ENCODE measurements at regions not wholly inside any gene's neighbourhood (a gene's known extent, or its start where the extent isn't known, plus 50 kb on each side); places are given as distances from the start of the nearest gene placed in this dataset.

DNA sequence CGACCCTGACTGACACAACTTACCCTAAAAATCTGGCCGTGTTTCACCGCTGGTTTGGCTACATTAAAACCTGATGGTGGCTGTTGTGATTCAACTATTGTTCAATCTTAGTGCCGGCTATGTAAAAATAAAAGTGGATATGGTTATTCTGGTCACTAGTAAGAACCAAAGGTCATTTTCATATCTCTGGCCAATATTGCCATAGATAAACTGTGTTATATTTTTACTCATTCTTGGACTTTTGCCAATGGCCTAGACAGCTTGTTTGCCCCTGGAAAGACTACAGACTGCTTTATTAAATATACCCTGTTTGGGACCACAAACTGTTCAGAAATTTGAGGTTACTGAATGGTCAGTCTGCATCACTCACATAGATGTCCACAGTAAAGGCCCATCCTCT, 258.5 kb upstream of the KLHL1 start:
- Histone ChIP-seq H3K9ac (ENCODE audit: low read length) (no peak overlapping the region), H3K4me1 (ENCODE audit: insufficient read depth, low read length) (no peaks in the 10 kb centered on the region), H3K36me3 (ENCODE audit: low read depth, low read length) (no peaks in the 10 kb centered on the region), H3K4me3 (ENCODE audit: low read length) (no peak overlapping the region), H3K27me3 (ENCODE audit: low read length) (no peaks in the 10 kb centered on the region), H3K9me2 (replicated peaks; ENCODE audit: low read length) (no peaks in the 10 kb centered on the region), H2AFZ (ENCODE audit: low read length) (no peak overlapping the region), H3K4me2 (ENCODE audit: low read length) (no peak overlapping the region), H4K20me1 (ENCODE audit: low read length) (no peaks in the 10 kb centered on the region), H3K9me3 (ENCODE audit: low read length) (no peaks in the 10 kb centered on the region), H3K27ac (ENCODE audit: low read length) (no peak overlapping the region), H3F3A (ENCODE audit: low read length, unreplicated experiment) (no peaks in the 10 kb centered on the region), H3K79me2 (ENCODE audit: low read length) (no peaks in the 10 kb centered on the region)
- BruUV-seq (replicated peaks): no TSS peak
- DNase-seq (no peak), ATAC-seq (no peak)
- intact Hi-C loops (cut with micrococcal nuclease): no loop called here
- CTCF ChIA-PET: no interaction called here
- POLR2A ChIA-PET (ENCODE audit: unreplicated experiment): no interaction called here
- no peak for TF ChIP-seq EZH2phosphoT487 (IDR thresholded peaks at IDR 0.05; ENCODE audit: borderline replicate concordance, low read length)
- TF ChIP-seq, protein P1, sequence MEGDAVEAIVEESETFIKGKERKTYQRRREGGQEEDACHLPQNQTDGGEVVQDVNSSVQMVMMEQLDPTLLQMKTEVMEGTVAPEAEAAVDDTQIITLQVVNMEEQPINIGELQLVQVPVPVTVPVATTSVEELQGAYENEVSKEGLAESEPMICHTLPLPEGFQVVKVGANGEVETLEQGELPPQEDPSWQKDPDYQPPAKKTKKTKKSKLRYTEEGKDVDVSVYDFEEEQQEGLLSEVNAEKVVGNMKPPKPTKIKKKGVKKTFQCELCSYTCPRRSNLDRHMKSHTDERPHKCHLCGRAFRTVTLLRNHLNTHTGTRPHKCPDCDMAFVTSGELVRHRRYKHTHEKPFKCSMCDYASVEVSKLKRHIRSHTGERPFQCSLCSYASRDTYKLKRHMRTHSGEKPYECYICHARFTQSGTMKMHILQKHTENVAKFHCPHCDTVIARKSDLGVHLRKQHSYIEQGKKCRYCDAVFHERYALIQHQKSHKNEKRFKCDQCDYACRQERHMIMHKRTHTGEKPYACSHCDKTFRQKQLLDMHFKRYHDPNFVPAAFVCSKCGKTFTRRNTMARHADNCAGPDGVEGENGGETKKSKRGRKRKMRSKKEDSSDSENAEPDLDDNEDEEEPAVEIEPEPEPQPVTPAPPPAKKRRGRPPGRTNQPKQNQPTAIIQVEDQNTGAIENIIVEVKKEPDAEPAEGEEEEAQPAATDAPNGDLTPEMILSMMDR (conservative IDR thresholded peaks at IDR 0.05; ENCODE audit: low read depth, low read length): no peak
- no peak for TF ChIP-seq EZH2 (IDR thresholded peaks at IDR 0.05; ENCODE audit: low read length, unreplicated experiment)

DNA sequence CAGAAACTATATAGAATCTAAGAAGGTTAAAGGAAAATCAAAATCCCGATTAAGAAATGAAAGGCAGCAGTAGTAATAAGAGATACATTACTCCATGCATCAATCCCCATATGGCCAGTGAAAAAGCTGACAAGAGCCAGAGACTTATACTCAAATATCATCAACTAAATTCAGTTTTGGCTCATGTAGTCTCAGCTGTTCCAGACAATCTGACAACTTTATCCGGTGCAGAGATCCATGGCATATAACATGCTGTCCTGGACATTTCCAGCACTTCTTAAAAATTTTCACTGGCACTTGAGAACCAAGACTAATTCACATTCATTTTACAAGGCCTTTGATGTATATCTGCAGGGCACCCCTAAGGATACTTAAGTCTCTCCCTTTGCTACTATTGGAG, 255.7 kb upstream of the KLHL1 start:
- TF ChIP-seq EZH2 (IDR thresholded peaks at IDR 0.05; ENCODE audit: low read length, unreplicated experiment) (no peak), EZH2phosphoT487 (IDR thresholded peaks at IDR 0.05; ENCODE audit: borderline replicate concordance, low read length) (no peak)
- TF ChIP-seq, protein P1 (conservative IDR thresholded peaks at IDR 0.05; ENCODE audit: low read depth, low read length): no peak
- H3K4me2 ChIP-seq (ENCODE audit: low read length): no peak overlapping the region
- H4K20me1 ChIP-seq (ENCODE audit: low read length): no peaks in the 10 kb centered on the region
- ChIA-PET POLR2A (ENCODE audit: unreplicated experiment) (no interaction called here), CTCF (no interaction called here)
- no TSS peak for BruUV-seq (replicated peaks)
- no peak overlapping the region for H3K9ac ChIP-seq (ENCODE audit: low read length)
- intact Hi-C loops (cut with micrococcal nuclease): no loop called here
- H3K27ac ChIP-seq (ENCODE audit: low read length): no peak overlapping the region
- no peak overlapping the region for H2AFZ ChIP-seq (ENCODE audit: low read length)
- H3K4me1 ChIP-seq (ENCODE audit: insufficient read depth, low read length): no peaks in the 10 kb centered on the region
- no peaks in the 10 kb centered on the region for H3K36me3 ChIP-seq (ENCODE audit: low read depth, low read length)
- H3K79me2 ChIP-seq (ENCODE audit: low read length): no peaks in the 10 kb centered on the region
- H3F3A ChIP-seq (ENCODE audit: low read length, unreplicated experiment): no peaks in the 10 kb centered on the region
- no peak overlapping the region for H3K4me3 ChIP-seq (ENCODE audit: low read length)
- no peaks in the 10 kb centered on the region for H3K27me3 ChIP-seq (ENCODE audit: low read length)
- ATAC-seq: no peak
- H3K9me2 ChIP-seq (replicated peaks; ENCODE audit: low read length): no peaks in the 10 kb centered on the region
- DNase-seq: no peak
- H3K9me3 ChIP-seq (ENCODE audit: low read length): no peaks in the 10 kb centered on the region

DNA sequence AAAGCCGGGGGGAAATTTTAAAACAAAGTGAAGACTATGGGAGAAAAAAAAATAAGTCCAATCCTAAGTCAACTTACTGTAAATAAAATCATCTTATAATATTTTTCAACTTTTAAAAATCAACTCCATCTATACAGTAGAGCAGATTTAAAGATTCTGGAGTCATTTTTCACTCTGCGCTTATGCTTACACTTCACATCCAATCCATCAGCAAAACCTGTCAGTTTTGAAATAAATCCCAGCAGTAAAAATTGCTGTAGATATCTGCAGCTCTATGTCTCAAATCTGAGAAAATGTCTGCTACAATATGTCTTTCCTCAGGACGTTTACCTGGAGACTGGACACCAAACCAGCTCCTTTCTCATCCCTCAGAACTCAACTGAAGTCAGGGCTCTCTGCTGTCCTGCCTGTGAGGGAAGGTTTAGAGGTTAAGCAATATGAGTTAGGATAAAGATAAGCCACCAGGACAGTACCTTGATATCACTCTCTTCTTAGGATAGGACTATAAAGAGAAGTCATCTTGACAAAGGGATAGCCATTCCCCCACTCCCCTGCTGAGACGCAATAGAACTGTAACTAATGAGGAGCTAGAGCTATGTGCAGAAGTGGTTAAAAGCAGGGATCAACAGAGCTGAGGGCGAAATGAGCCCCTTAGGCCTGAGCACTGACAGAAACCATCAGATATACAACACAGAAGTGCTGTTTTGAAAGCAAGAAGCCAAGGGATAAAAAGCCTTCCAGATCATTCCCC, 254.7 kb upstream of the KLHL1 start:
- H3K4me2 ChIP-seq (ENCODE audit: low read length): no peak overlapping the region
- H3K27me3 ChIP-seq (ENCODE audit: low read length): no peaks in the 10 kb centered on the region
- ChIA-PET CTCF (no interaction called here), POLR2A (ENCODE audit: unreplicated experiment) (no interaction called here)
- no peak overlapping the region for H3K4me3 ChIP-seq (ENCODE audit: low read length)
- no peak overlapping the region for H2AFZ ChIP-seq (ENCODE audit: low read length)
- ATAC-seq (no peak), DNase-seq (no peak)
- H3K9me2 ChIP-seq (replicated peaks; ENCODE audit: low read length): no peaks in the 10 kb centered on the region
- no peaks in the 10 kb centered on the region for H3F3A ChIP-seq (ENCODE audit: low read length, unreplicated experiment)
- no TSS peak for BruUV-seq (replicated peaks)
- no peak overlapping the region for H3K9ac ChIP-seq (ENCODE audit: low read length)
- H3K4me1 ChIP-seq (ENCODE audit: insufficient read depth, low read length): no peaks in the 10 kb centered on the region
- no peak overlapping the region for H3K27ac ChIP-seq (ENCODE audit: low read length)
- H3K9me3 ChIP-seq (ENCODE audit: low read length): no peaks in the 10 kb centered on the region
- intact Hi-C loops (cut with micrococcal nuclease): no loop called here
- H4K20me1 ChIP-seq (ENCODE audit: low read length): no peaks in the 10 kb centered on the region
- TF ChIP-seq EZH2 (IDR thresholded peaks at IDR 0.05; ENCODE audit: low read length, unreplicated experiment): no peak
- TF ChIP-seq, protein P1 (conservative IDR thresholded peaks at IDR 0.05; ENCODE audit: low read depth, low read length): no peak
- TF ChIP-seq EZH2phosphoT487 (IDR thresholded peaks at IDR 0.05; ENCODE audit: borderline replicate concordance, low read length): no peak
- H3K79me2 ChIP-seq (ENCODE audit: low read length): no peaks in the 10 kb centered on the region
- H3K36me3 ChIP-seq (ENCODE audit: low read depth, low read length): no peaks in the 10 kb centered on the region
